Ovary (tissue), 7 donors: ENCODE measurements at regions not wholly inside any gene's neighbourhood (a gene's known extent, or its start where the extent isn't known, plus 50 kb on each side); places are given as distances from the start of the nearest gene placed in this dataset.

Source experiments
- DNase-seq, 5 donors: peaks; one replicate each; pipeline ENCODE4 v3.0.0-alpha.2; 2019 to 2020
- H3K27ac ChIP-seq, 2 donors: fragments of 200-600 bp; one replicate each; pipeline versions ENCODE4 v1.5.1 to v1.8.0; 2019 to 2022
- H3K27me3 ChIP-seq: fragments of 200-600 bp; one replicate; pipeline ENCODE4 v1.8.0; 2022
- H3K36me3 ChIP-seq: fragments of 200-600 bp; sonication (generic); one replicate; pipeline ENCODE4 v1.5.1; 2019
- H3K4me1 ChIP-seq: one replicate; pipeline ENCODE4 v1.8.1; 2013; ENCODE audit warnings: mild to moderate bottlenecking, moderate library complexity; ENCODE audit not compliant: insufficient read depth
- H3K4me3 ChIP-seq: fragments of 200-600 bp; sonication (generic); one replicate; pipeline ENCODE4 v1.5.1; 2017
- H3K9me3 ChIP-seq, 2 donors: fragments of 200-600 bp in 1 of 2; sonication (generic) in 1 of 2; one replicate each; pipeline versions ENCODE4 v1.5.1 to v1.8.1; 2013 to 2019; ENCODE audit warnings: mild to moderate bottlenecking in 1 of 2, moderate library complexity in 1 of 2
- CTCF ChIP-seq, 3 donors: fragments of 450-650 bp in 2 of 3; fragments of 200-600 bp in 1 of 3; IDR thresholded peaks; one replicate each; pipeline versions ENCODE4 v1.5.1 to v1.8.0; 2016 to 2022; ENCODE audit warnings: antibody characterized with exemption in 3 of 3, mild to moderate bottlenecking in 1 of 3
- EP300 ChIP-seq: sonication (generic); formaldehyde crosslinking; IDR thresholded peaks from one replicate; pipeline ENCODE4 v1.6.1; 2017; ENCODE audit warnings: antibody characterized with exemption
- POLR2A ChIP-seq: fragments of 450-650 bp; IDR thresholded peaks from one replicate; pipeline ENCODE4 v1.6.1; 2017; ENCODE audit warnings: antibody characterized with exemption, mild to moderate bottlenecking, moderate library complexity
- WGBS, 3 donors: extraction: QIAGEN DNeasy Blood & Tissue Kit in 1 of 3; methylation state at CpG; one replicate each; pipeline versions ENCODE4 v1.1.5 to v1.1.7; 2013 to 2017; 5-methylcytosine and 5-hydroxymethylcytosine counted together
- intact Hi-C, 4 donors: fragments of 100-400 bp; cut with DNase I; formaldehyde crosslinking; loops; one replicate each; pipeline versions ENCODE4 v1.11.0 to v1.15.1; 2022 to 2023
- donor health status: DM: no; HTN: no; CAD: no; lungs with moderate emphysema.
- donor health status: DM: no; HTN: no; CAD: no.
- donor health status: Bipolar disorder and iron deficiency.
- donor health status: DM: no; HTN: no; CAD: no.
- donor health status: DM: yes; HTN: yes; CAD: no.

- Histone ChIP-seq H3K4me3 (no peak overlapping the region), H3K36me3 (no peaks in the 10 kb centered on the region), H3K27me3 (no peaks in the 10 kb centered on the region), H3K4me1 (no peaks in the 10 kb centered on the region), H3K27ac (no peak overlapping the region), H3K9me3 (no peaks in the 10 kb centered on the region)
- WGBS, 3 donors: 72 to 83% (median 76%) methylated on average over 7 of the region's 7 CpGs
- TF ChIP-seq POLR2A (no peak), CTCF (IDR thresholded peaks at IDR 0.05) (no peak)
- intact Hi-C loops: no loop called here
- DNase-seq: no peak
Measured at GRCh38 chr9:1454616-1455347, 404.6 kb downstream of the DMRT2 start.

- no peak overlapping the region for H3K4me3 ChIP-seq
- H3K27me3 ChIP-seq: no peaks in the 10 kb centered on the region
- TF ChIP-seq CTCF (IDR thresholded peaks at IDR 0.05) (no peak), EP300 (no peak), POLR2A (no peak)
- no peak overlapping the region for H3K27ac ChIP-seq
- intact Hi-C loops: no loop called here
- no peaks in the 10 kb centered on the region for H3K4me1 ChIP-seq
- H3K36me3 ChIP-seq: no peaks in the 10 kb centered on the region
- no peaks in the 10 kb centered on the region for H3K9me3 ChIP-seq
- WGBS, 3 donors: 66 to 74% (median 74%) methylated on average over 4 of the region's 4 CpGs
- DNase-seq: no peak
Measured at GRCh38 chr9:1455766-1456165, 405.6 kb downstream of the DMRT2 start.

- TF ChIP-seq EP300 (no peak), CTCF (IDR thresholded peaks at IDR 0.05) (no peak), POLR2A (no peak)
- DNase-seq: no peak
- no peaks in the 10 kb centered on the region for H3K9me3 ChIP-seq
- no peaks in the 10 kb centered on the region for H3K36me3 ChIP-seq
- 66 to 94% (median 93%) methylated on average over 4 of the region's 4 CpGs for WGBS, 3 donors
- H3K4me3 ChIP-seq: no peak overlapping the region
- intact Hi-C loops: no loop called here
- no peaks in the 10 kb centered on the region for H3K27me3 ChIP-seq
- no peak overlapping the region for H3K27ac ChIP-seq
- H3K4me1 ChIP-seq: no peaks in the 10 kb centered on the region
Measured at GRCh38 chr9:1456301-1457024, 406.3 kb downstream of the DMRT2 start.

GRCh38 chr9:1457460-1457859 lies 407.3 kb downstream of the DMRT2 start:
- no peaks in the 10 kb centered on the region for H3K9me3 ChIP-seq
- H3K27ac ChIP-seq: no peak overlapping the region
- H3K4me1 ChIP-seq: no peaks in the 10 kb centered on the region
- no peak for DNase-seq
- TF ChIP-seq EP300 (no peak), POLR2A (no peak), CTCF (IDR thresholded peaks at IDR 0.05) (no peak)
- no peak overlapping the region for H3K4me3 ChIP-seq
- intact Hi-C loops: no loop called here
- WGBS, 3 donors: 84 to 88% (median 86%) methylated on average over 2 of the region's 2 CpGs
- no peaks in the 10 kb centered on the region for H3K36me3 ChIP-seq
- H3K27me3 ChIP-seq: no peaks in the 10 kb centered on the region
